Esophagus (tissue), 2 donors: ENCODE measurements at regions not wholly inside any gene's neighbourhood (a gene's known extent, or its start where the extent isn't known, plus 50 kb on each side); places are given as distances from the start of the nearest gene placed in this dataset.
"Not testable (repeated sequence)": the region's sequence is repeated elsewhere in the genome, so short reads cannot be mapped to it uniquely, and the experiment has no call there.

Experiments used
- H3K27ac ChIP-seq, 2 donors: one replicate each; pipeline ENCODE4 v1.5.1; 2013; ENCODE audit warnings: low read depth in 2 of 2, mild to moderate bottlenecking in 2 of 2, inconsistent platforms in 1 of 2, low read length in 1 of 2, moderate library complexity in 1 of 2
- H3K27me3 ChIP-seq, 2 donors: one replicate each; pipeline ENCODE4 v1.6.1; 2013; ENCODE audit warnings: low read length in 2 of 2, control low read depth in 1 of 2, mild to moderate bottlenecking in 1 of 2; ENCODE audit not compliant: insufficient read depth in 2 of 2, control insufficient read depth in 1 of 2
- H3K36me3 ChIP-seq, 2 donors: one replicate each; pipeline ENCODE4 v1.6.1; 2013; ENCODE audit warnings: low read length in 1 of 2; ENCODE audit not compliant: control insufficient read depth in 2 of 2, insufficient read depth in 2 of 2
- H3K4me1 ChIP-seq, 2 donors: one replicate each; pipeline ENCODE4 v1.6.1; 2013; ENCODE audit warnings: low read length in 1 of 2; ENCODE audit not compliant: control insufficient read depth in 2 of 2, insufficient read depth in 2 of 2
- H3K4me3 ChIP-seq, 2 donors: one replicate each; pipeline ENCODE4 v1.5.1; 2013; ENCODE audit warnings: low read length in 2 of 2, mild to moderate bottlenecking in 2 of 2, low read depth in 1 of 2, moderate library complexity in 1 of 2
- H3K9me3 ChIP-seq, 2 donors: one replicate each; pipeline ENCODE4 v1.6.1; 2013; ENCODE audit warnings: mild to moderate bottlenecking in 2 of 2, low read depth in 1 of 2, low read length in 1 of 2, moderate library complexity in 1 of 2; ENCODE audit not compliant: control insufficient read depth in 2 of 2, insufficient read depth in 1 of 2
- WGBS, 2 donors: extraction: QIAGEN DNeasy Blood & Tissue Kit; methylation state at CpG; one replicate each; pipeline ENCODE4 v1.1.7; 2013; 5-methylcytosine and 5-hydroxymethylcytosine counted together
- donor health status: healthy with polysubstance abuse.
- donor health status: Bipolar disorder and iron deficiency.

GRCh38 chr2:147275943-147276342 is 568.9 kb upstream of the ACVR2A start:
- Histone ChIP-seq H3K4me1 (peaks cover 0 to 4% of the 10 kb centered on the region in 2 donors), H3K27me3 (no peaks in the 10 kb centered on the region), H3K4me3 (no peak overlapping the region), H3K9me3 (no peaks in the 10 kb centered on the region), H3K36me3 (no peaks in the 10 kb centered on the region), H3K27ac (no peak overlapping the region)
- 93 to 95% methylated on average over 6 of the region's 6 CpGs for WGBS, 2 donors

DNA sequence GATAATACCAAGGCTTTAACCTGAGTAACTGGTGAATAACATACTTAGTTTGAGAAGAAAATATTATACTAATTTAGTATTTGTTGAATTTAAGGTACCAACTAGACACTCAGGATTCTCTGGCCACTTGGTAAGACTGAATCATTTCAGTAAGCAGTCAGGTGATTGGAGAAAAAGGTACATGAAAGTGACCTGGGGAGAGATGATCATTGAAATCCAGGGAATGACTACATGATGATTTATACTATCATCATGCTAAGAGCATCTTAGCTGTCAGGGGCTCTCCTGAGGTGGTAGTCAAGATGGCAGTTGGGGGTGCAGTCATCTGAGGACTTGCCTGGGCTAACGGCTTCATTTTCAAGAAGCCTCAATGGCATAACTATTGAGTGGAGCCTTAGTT is 571.2 kb upstream of the ACVR2A start:
- Histone ChIP-seq H3K4me3 (no peak overlapping the region), H3K4me1 (peaks cover 0 to 4% of the 10 kb centered on the region in 2 donors), H3K9me3 (peaks cover 0 to 2% of the 10 kb centered on the region in 2 donors), H3K27me3 (no peaks in the 10 kb centered on the region), H3K36me3 (no peaks in the 10 kb centered on the region), H3K27ac (no peak overlapping the region)
- WGBS, 2 donors: 89 to 96% methylated on average over 1 of the region's 1 CpG

DNA sequence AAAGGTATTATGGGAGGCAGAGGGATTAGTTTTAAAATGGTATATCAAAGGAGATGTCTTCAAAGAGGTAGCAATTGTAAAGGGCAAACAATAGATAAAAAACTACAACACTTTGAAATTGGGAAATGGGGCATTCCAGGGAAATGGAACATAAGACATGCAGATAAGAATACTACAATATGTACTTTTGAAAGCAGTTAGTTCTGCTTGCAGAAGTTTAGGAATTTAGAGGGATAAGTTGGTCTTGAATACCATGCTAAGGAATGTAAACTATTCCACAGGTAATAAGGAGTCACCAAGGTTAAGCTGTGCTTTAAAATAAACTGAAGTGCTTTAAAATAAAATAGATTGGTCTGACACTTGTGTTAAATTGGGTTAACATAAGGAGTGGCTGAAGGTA is 571.7 kb upstream of the ACVR2A start:
- Histone ChIP-seq H3K4me3 (no peak overlapping the region), H3K4me1 (no peaks in the 10 kb centered on the region), H3K9me3 (peaks cover 0 to 2% of the 10 kb centered on the region in 2 donors)

DNA sequence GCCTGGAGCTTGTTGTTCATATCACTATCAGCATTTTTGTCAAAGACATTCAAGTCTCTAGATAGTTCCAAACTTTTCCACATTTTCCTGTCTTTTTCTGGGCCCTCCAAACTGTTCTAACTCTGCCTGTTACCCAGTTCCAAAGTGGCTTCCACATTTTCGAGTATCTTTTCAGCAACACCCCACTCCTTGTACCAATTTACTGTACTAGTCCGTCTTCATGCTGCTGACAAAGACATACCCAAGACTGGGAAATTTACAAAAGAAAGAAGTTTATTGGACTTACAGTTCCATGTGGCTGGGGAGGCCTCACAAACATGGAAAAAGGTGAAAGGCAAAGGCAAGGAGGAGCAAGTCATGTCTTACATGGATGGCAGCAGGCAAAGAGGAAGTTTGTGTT is 575.2 kb upstream of the ACVR2A start:
- H3K27ac ChIP-seq: not testable (repeated sequence)
- WGBS, 2 donors: 85 to 89% methylated on average over 2 of the region's 2 CpGs

More for the DNA sequence above, 571.7 kb upstream of the ACVR2A start:
- no peaks in the 10 kb centered on the region for H3K27me3 ChIP-seq
- H3K27ac ChIP-seq: no peak overlapping the region
- no peaks in the 10 kb centered on the region for H3K36me3 ChIP-seq

GRCh38 chr2:147260241-147260640 is 584.6 kb upstream of the ACVR2A start:
- Histone ChIP-seq H3K36me3 (no peaks in the 10 kb centered on the region), H3K4me3 (no peak overlapping the region), H3K27ac (no peak overlapping the region), H3K9me3 (no peaks in the 10 kb centered on the region), H3K4me1 (no peaks in the 10 kb centered on the region), H3K27me3 (no peaks in the 10 kb centered on the region)

More for the DNA sequence above, 575.2 kb upstream of the ACVR2A start:
- H3K27me3 ChIP-seq, H3K4me3 ChIP-seq, H3K9me3 ChIP-seq, H3K4me1 ChIP-seq, H3K36me3 ChIP-seq: not testable (repeated sequence)

GRCh38 chr2:147255812-147256211 is 589.0 kb upstream of the ACVR2A start:
- H3K36me3 ChIP-seq: no peaks in the 10 kb centered on the region
- H3K9me3 ChIP-seq: no peaks in the 10 kb centered on the region
- WGBS, 2 donors: 18 to 23% methylated on average over 1 of the region's 1 CpG
- H3K27me3 ChIP-seq: no peaks in the 10 kb centered on the region
- no peak overlapping the region for H3K27ac ChIP-seq
- H3K4me3 ChIP-seq: no peak overlapping the region
- H3K4me1 ChIP-seq: no peaks in the 10 kb centered on the region

GRCh38 chr2:147250652-147251356 is 594.0 kb upstream of the ACVR2A start:
- no peak overlapping the region for H3K27ac ChIP-seq
- no peak overlapping the region for H3K4me3 ChIP-seq
- H3K9me3 ChIP-seq: no peaks in the 10 kb centered on the region
- no peaks in the 10 kb centered on the region for H3K27me3 ChIP-seq
- H3K4me1 ChIP-seq: no peaks in the 10 kb centered on the region
- no peaks in the 10 kb centered on the region for H3K36me3 ChIP-seq
- 79 to 90% methylated on average over 2 of the region's 2 CpGs for WGBS, 2 donors

DNA sequence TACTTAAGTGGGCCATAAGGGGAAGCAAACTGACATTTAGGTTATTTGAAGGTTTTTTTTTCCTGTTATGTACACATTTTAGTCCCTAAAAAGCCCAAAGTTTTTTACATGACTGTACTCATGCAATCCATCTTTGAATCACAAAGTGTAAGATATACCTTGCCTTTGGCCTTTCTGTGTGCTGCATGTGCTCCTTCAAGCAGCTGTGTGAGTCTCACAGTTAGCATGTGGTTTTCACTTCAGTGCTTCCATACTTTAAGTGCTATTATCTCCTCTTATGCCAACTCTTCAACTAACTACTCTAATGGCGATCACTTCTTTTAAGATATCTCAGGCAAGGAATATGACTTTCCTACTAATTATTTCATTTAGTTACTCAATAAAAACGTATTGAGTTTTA is 597.1 kb upstream of the ACVR2A start:
- no peak overlapping the region for H3K4me3 ChIP-seq
- H3K36me3 ChIP-seq: no peaks in the 10 kb centered on the region
- no peak overlapping the region for H3K27ac ChIP-seq
- 76 to 90% methylated on average over 2 of the region's 2 CpGs for WGBS, 2 donors
- no peaks in the 10 kb centered on the region for H3K9me3 ChIP-seq
- H3K27me3 ChIP-seq: no peaks in the 10 kb centered on the region
- H3K4me1 ChIP-seq: no peaks in the 10 kb centered on the region

DNA sequence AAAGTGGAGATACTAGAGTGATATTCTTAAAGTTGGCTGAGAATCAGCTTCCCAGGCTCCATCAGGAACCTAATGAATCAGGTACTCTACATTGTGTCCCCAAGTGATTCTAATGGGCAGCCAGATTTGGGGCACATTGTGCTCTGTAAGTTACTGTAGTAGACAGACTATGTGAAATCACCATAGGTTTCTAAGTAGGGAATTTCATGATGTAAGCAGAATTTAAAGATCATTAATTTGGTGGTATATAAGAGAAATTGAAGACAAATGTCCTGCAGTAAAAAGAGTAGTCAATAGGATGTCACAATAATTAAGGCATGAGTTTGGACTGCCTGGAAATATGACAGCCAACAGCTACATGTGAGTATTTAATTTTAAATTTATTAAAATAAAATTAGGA is 602.4 kb upstream of the ACVR2A start:
- Histone ChIP-seq H3K27ac (no peak overlapping the region), H3K9me3 (no peaks in the 10 kb centered on the region), H3K4me3 (no peak overlapping the region), H3K27me3 (no peaks in the 10 kb centered on the region), H3K36me3 (no peaks in the 10 kb centered on the region), H3K4me1 (no peaks in the 10 kb centered on the region)

- WGBS, 2 donors: 80 to 88% methylated on average over 2 of the region's 2 CpGs
- H3K27ac ChIP-seq: no peak overlapping the region
- no peaks in the 10 kb centered on the region for H3K36me3 ChIP-seq
- no peak overlapping the region for H3K4me3 ChIP-seq
- no peaks in the 10 kb centered on the region for H3K9me3 ChIP-seq
- H3K4me1 ChIP-seq: no peaks in the 10 kb centered on the region
- H3K27me3 ChIP-seq: no peaks in the 10 kb centered on the region
Measured at GRCh38 chr2:147236601-147237000, 608.2 kb upstream of the ACVR2A start.
